ENCODE measurements at regions not wholly inside any gene's neighbourhood (a gene's known extent, or its start where the extent isn't known, plus 50 kb on each side); places are given as distances from the start of the nearest gene placed in this dataset.

- no peak for TF ChIP-seq CTCF (IDR thresholded peaks at IDR 0.05; ENCODE audit: insufficient read depth, low read depth, low read length)
- TF ChIP-seq EZH2 (IDR thresholded peaks at IDR 0.05; ENCODE audit: insufficient read depth, low read length) = no peak
- Mint-ChIP-seq H3K9me3 (ENCODE audit: unreplicated experiment) (no peaks in the 10 kb centered on the region), H3K27ac (ENCODE audit: unreplicated experiment) (no peak overlapping the region), H3K4me3 (ENCODE audit: unreplicated experiment) (no peak overlapping the region), H3K27me3 (ENCODE audit: low read depth, unreplicated experiment) (no peaks in the 10 kb centered on the region), H3K4me1 (ENCODE audit: low read depth, unreplicated experiment) (no peaks in the 10 kb centered on the region), H3K36me3 (ENCODE audit: low read depth, unreplicated experiment) (no peaks in the 10 kb centered on the region)
- Histone ChIP-seq H3K9me3 (ENCODE audit: insufficient read depth, low read depth, low read length) (no peaks in the 10 kb centered on the region), H3K27ac (ENCODE audit: low read depth, low read length) (no peak overlapping the region), H3K36me3 (ENCODE audit: insufficient read depth, low read length) (no peaks in the 10 kb centered on the region), H3K27me3 (ENCODE audit: insufficient read depth, low read length) (no peaks in the 10 kb centered on the region), H3K9ac (ENCODE audit: low read length) (no peak overlapping the region), H3K4me2 (ENCODE audit: low read length) (no peak overlapping the region), H3K79me2 (ENCODE audit: insufficient read depth, low read length) (no peaks in the 10 kb centered on the region), H4K20me1 (ENCODE audit: insufficient read depth, low read length) (no peaks in the 10 kb centered on the region), H3K4me1 (ENCODE audit: insufficient read depth, low read length) (no peaks in the 10 kb centered on the region), H2AFZ (ENCODE audit: low read depth, low read length) (no peak overlapping the region), H3K4me3 (ENCODE audit: insufficient read depth, low read depth, low read length) (no peak overlapping the region)
- FAIRE-seq (no peak), DNase-seq (ENCODE audit: low read depth) (peak; percentile 8)
These were observed 711.1 kb upstream of the CHRM3 start for GRCh38 chr1:238675221-238675620.

GRCh38 chr1:238674316-238674715, 712.1 kb upstream of the CHRM3 start:
- DNase-seq (ENCODE audit: low read depth) = no peak
- Histone ChIP-seq H3K4me2 (ENCODE audit: low read length) (no peak overlapping the region), H4K20me1 (ENCODE audit: insufficient read depth, low read length) (no peaks in the 10 kb centered on the region), H3K9me3 (ENCODE audit: insufficient read depth, low read depth, low read length) (no peaks in the 10 kb centered on the region), H3K4me1 (ENCODE audit: insufficient read depth, low read length) (no peaks in the 10 kb centered on the region), H3K27ac (ENCODE audit: low read depth, low read length) (no peak overlapping the region), H3K36me3 (ENCODE audit: insufficient read depth, low read length) (no peaks in the 10 kb centered on the region), H2AFZ (ENCODE audit: low read depth, low read length) (no peak overlapping the region), H3K79me2 (ENCODE audit: insufficient read depth, low read length) (no peaks in the 10 kb centered on the region), H3K4me3 (ENCODE audit: insufficient read depth, low read depth, low read length) (no peak overlapping the region), H3K9ac (ENCODE audit: low read length) (no peak overlapping the region), H3K27me3 (ENCODE audit: insufficient read depth, low read length) (no peaks in the 10 kb centered on the region)
- FAIRE-seq = no peak
- TF ChIP-seq CTCF (IDR thresholded peaks at IDR 0.05; ENCODE audit: insufficient read depth, low read depth, low read length) (no peak), EZH2 (IDR thresholded peaks at IDR 0.05; ENCODE audit: insufficient read depth, low read length) (no peak)
- H3K27ac Mint-ChIP-seq (ENCODE audit: unreplicated experiment) = no peak overlapping the region
- H3K36me3 Mint-ChIP-seq (ENCODE audit: low read depth, unreplicated experiment) = no peaks in the 10 kb centered on the region
- H3K4me1 Mint-ChIP-seq (ENCODE audit: low read depth, unreplicated experiment) = no peaks in the 10 kb centered on the region
- no peak overlapping the region for H3K4me3 Mint-ChIP-seq (ENCODE audit: unreplicated experiment)
- H3K9me3 Mint-ChIP-seq (ENCODE audit: unreplicated experiment) = no peaks in the 10 kb centered on the region
- no peaks in the 10 kb centered on the region for H3K27me3 Mint-ChIP-seq (ENCODE audit: low read depth, unreplicated experiment)

GRCh38 chr1:238673561-238673960, 712.8 kb upstream of the CHRM3 start:
- no peaks in the 10 kb centered on the region for H3K4me1 Mint-ChIP-seq (ENCODE audit: low read depth, unreplicated experiment)
- no peaks in the 10 kb centered on the region for H3K9me3 Mint-ChIP-seq (ENCODE audit: unreplicated experiment)
- Histone ChIP-seq H3K9me3 (ENCODE audit: insufficient read depth, low read depth, low read length) (no peaks in the 10 kb centered on the region), H2AFZ (ENCODE audit: low read depth, low read length) (no peak overlapping the region), H4K20me1 (ENCODE audit: insufficient read depth, low read length) (no peaks in the 10 kb centered on the region), H3K4me2 (ENCODE audit: low read length) (no peak overlapping the region), H3K9ac (ENCODE audit: low read length) (no peak overlapping the region), H3K36me3 (ENCODE audit: insufficient read depth, low read length) (no peaks in the 10 kb centered on the region), H3K79me2 (ENCODE audit: insufficient read depth, low read length) (no peaks in the 10 kb centered on the region), H3K4me3 (ENCODE audit: insufficient read depth, low read depth, low read length) (no peak overlapping the region), H3K27ac (ENCODE audit: low read depth, low read length) (no peak overlapping the region), H3K4me1 (ENCODE audit: insufficient read depth, low read length) (no peaks in the 10 kb centered on the region), H3K27me3 (ENCODE audit: insufficient read depth, low read length) (no peaks in the 10 kb centered on the region)
- TF ChIP-seq EZH2 (IDR thresholded peaks at IDR 0.05; ENCODE audit: insufficient read depth, low read length) = no peak
- TF ChIP-seq CTCF (IDR thresholded peaks at IDR 0.05; ENCODE audit: insufficient read depth, low read depth, low read length) = no peak
- no peaks in the 10 kb centered on the region for H3K27me3 Mint-ChIP-seq (ENCODE audit: low read depth, unreplicated experiment)
- FAIRE-seq (no peak), DNase-seq (ENCODE audit: low read depth) (no peak)
- H3K36me3 Mint-ChIP-seq (ENCODE audit: low read depth, unreplicated experiment) = no peaks in the 10 kb centered on the region
- no peak overlapping the region for H3K27ac Mint-ChIP-seq (ENCODE audit: unreplicated experiment)
- H3K4me3 Mint-ChIP-seq (ENCODE audit: unreplicated experiment) = no peak overlapping the region

All from astrocyte (in vitro differentiated cells and primary cell).